ENCODE measurements at regions not wholly inside any gene's neighbourhood (a gene's known extent, or its start where the extent isn't known, plus 50 kb on each side); places are given as distances from the start of the nearest gene placed in this dataset.

DNA sequence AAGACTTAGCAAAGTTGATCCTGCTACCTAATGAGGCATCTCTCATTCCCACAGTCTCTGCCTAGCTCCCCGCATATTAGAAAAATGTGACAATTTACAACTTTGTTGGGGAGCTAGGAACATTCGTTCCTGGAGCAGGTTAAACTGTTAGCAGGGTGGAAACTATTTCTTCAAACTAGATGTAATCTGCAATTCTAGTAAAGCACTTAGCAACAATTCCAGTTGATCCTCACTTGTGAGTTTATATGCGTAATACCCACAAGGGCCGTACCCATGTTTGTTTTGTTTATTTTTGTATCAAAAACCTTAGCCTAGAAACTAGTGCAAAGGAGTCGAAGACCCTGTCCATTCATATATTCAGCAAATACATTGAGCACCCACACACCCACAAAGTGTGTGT, 175.8 kb upstream of the DMAC1 start:
- Mint-ChIP-seq H3K36me3 (ENCODE audit: insufficient read depth, unreplicated experiment) (no peaks in the 10 kb centered on the region), H3K27me3 (ENCODE audit: insufficient read depth, unreplicated experiment) (no peaks in the 10 kb centered on the region)
- intact Hi-C loops (cut with micrococcal nuclease; ENCODE audit: unreplicated experiment): no loop called here

DNA sequence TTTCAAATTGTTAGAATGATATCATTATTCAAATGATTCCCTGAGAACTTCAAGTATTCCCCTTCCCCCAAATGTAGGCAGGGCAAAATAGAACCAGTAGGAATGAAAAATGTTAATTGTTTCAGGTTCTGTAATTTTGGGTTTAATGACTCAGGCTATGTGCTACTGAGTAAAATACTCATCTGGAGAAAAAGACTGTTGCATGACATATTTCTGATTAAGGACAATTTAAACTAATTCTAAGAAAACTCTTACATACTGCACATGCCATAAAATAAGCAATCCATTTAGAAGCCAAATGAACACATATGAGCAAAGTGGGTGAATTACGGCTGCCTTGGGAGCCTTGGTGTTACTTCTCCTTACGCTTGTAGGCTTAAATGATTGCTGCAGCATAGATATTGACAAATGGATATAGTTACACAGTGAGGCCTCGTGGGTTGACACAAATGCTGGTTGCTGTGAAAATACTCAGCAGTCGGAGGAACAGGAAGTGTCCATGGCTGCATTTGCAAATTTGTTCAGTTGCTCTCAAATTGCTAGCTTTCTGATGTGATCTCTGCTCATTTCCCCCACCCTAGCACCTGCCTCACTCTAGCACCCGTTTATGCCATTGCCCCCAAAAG, 174.9 kb upstream of the DMAC1 start:
- no peak overlapping the region for H3K4me3 Mint-ChIP-seq (ENCODE audit: unreplicated experiment)
- no peak overlapping the region for H3K27ac Mint-ChIP-seq (ENCODE audit: unreplicated experiment)
- ChIA-PET POLR2A (no interaction called here), CTCF (no interaction called here)
- no TSS peak for BruUV-seq (replicated peaks)
- Histone ChIP-seq H3K4me3 (ENCODE audit: low read depth, low read length) (no peak overlapping the region), H3K36me3 (ENCODE audit: control insufficient read depth, insufficient read depth, low read length) (no peaks in the 10 kb centered on the region), H3K4me1 (peaks cover 45% of the 10 kb centered on the region), H3K27me3 (replicated peaks; ENCODE audit: control insufficient read depth, insufficient read depth, low read length) (no peaks in the 10 kb centered on the region), H3K9me3 (no peaks in the 10 kb centered on the region)
- H3K4me1 Mint-ChIP-seq (ENCODE audit: low read depth, unreplicated experiment): peaks cover 21% of the 10 kb centered on the region
- no peaks in the 10 kb centered on the region for H3K27me3 Mint-ChIP-seq (ENCODE audit: insufficient read depth, unreplicated experiment)
- TF ChIP-seq, protein P1, sequence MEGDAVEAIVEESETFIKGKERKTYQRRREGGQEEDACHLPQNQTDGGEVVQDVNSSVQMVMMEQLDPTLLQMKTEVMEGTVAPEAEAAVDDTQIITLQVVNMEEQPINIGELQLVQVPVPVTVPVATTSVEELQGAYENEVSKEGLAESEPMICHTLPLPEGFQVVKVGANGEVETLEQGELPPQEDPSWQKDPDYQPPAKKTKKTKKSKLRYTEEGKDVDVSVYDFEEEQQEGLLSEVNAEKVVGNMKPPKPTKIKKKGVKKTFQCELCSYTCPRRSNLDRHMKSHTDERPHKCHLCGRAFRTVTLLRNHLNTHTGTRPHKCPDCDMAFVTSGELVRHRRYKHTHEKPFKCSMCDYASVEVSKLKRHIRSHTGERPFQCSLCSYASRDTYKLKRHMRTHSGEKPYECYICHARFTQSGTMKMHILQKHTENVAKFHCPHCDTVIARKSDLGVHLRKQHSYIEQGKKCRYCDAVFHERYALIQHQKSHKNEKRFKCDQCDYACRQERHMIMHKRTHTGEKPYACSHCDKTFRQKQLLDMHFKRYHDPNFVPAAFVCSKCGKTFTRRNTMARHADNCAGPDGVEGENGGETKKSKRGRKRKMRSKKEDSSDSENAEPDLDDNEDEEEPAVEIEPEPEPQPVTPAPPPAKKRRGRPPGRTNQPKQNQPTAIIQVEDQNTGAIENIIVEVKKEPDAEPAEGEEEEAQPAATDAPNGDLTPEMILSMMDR (IDR thresholded peaks at IDR 0.05; ENCODE audit: insufficient read depth in 1 of 2, low read depth in 1 of 2, low read length in 1 of 2, severe bottlenecking in 1 of 2, unreplicated experiment in 1 of 2): no peak
- no peaks in the 10 kb centered on the region for H3K9me3 Mint-ChIP-seq (ENCODE audit: unreplicated experiment)
- H3K36me3 Mint-ChIP-seq (ENCODE audit: insufficient read depth, unreplicated experiment): no peaks in the 10 kb centered on the region
- no peak for DNase-seq
- intact Hi-C loops (cut with micrococcal nuclease; ENCODE audit: unreplicated experiment): no loop called here

More for the DNA sequence above, 175.8 kb upstream of the DMAC1 start:
- no peak for DNase-seq
- Histone ChIP-seq H3K4me3 (ENCODE audit: low read depth, low read length) (no peak overlapping the region), H3K4me1 (peaks cover 45% of the 10 kb centered on the region), H3K27me3 (replicated peaks; ENCODE audit: control insufficient read depth, insufficient read depth, low read length) (no peaks in the 10 kb centered on the region), H3K36me3 (ENCODE audit: control insufficient read depth, insufficient read depth, low read length) (no peaks in the 10 kb centered on the region), H3K9me3 (no peaks in the 10 kb centered on the region)
- TF ChIP-seq, protein P1 (IDR thresholded peaks at IDR 0.05; ENCODE audit: insufficient read depth in 1 of 2, low read depth in 1 of 2, low read length in 1 of 2, severe bottlenecking in 1 of 2, unreplicated experiment in 1 of 2): no peak
- no peaks in the 10 kb centered on the region for H3K9me3 Mint-ChIP-seq (ENCODE audit: unreplicated experiment)
- H3K27ac Mint-ChIP-seq (ENCODE audit: unreplicated experiment): no peak overlapping the region
- POLR2A ChIA-PET: no interaction called here
- no peak overlapping the region for H3K4me3 Mint-ChIP-seq (ENCODE audit: unreplicated experiment)
- CTCF ChIA-PET: no interaction called here
- H3K4me1 Mint-ChIP-seq (ENCODE audit: low read depth, unreplicated experiment): peaks cover 21% of the 10 kb centered on the region
- no TSS peak for BruUV-seq (replicated peaks)

DNA sequence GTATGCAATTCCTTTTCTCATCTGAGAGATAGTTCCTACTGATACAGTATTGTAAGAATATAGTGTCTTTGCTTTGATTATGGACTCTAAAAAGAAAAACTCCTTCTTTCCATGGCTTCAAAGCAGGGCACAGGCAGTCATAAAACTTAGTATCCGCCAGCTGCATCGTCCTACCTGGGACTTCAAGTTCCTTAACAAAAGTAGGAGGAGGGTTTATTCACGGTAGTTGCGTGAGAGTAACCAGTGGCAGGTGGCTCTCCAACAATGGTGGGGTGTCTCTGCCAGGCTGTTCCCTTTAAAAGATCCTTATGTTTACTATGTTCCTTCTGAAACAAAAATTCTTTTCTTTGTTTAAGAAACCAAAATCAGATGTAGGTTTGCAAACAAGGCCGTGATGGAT, 173.5 kb upstream of the DMAC1 start:
- H3K27me3 Mint-ChIP-seq (ENCODE audit: insufficient read depth, unreplicated experiment): no peaks in the 10 kb centered on the region
- H3K36me3 ChIP-seq (ENCODE audit: control insufficient read depth, insufficient read depth, low read length): no peaks in the 10 kb centered on the region
- no peak overlapping the region for H3K4me3 Mint-ChIP-seq (ENCODE audit: unreplicated experiment)
- H3K9me3 ChIP-seq: no peaks in the 10 kb centered on the region
- no peak for DNase-seq
- no TSS peak for BruUV-seq (replicated peaks)
- no peak overlapping the region for H3K4me3 ChIP-seq (ENCODE audit: low read depth, low read length)
- H3K4me1 Mint-ChIP-seq (ENCODE audit: low read depth, unreplicated experiment): peaks cover 21% of the 10 kb centered on the region
- H3K4me1 ChIP-seq: peaks cover 48% of the 10 kb centered on the region
- H3K27ac Mint-ChIP-seq (ENCODE audit: unreplicated experiment): no peak overlapping the region
- POLR2A ChIA-PET: no interaction called here
- H3K36me3 Mint-ChIP-seq (ENCODE audit: insufficient read depth, unreplicated experiment): no peaks in the 10 kb centered on the region
- H3K9me3 Mint-ChIP-seq (ENCODE audit: unreplicated experiment): no peaks in the 10 kb centered on the region
- intact Hi-C loops (cut with micrococcal nuclease; ENCODE audit: unreplicated experiment): no loop called here
- CTCF ChIA-PET: no interaction called here
- H3K27me3 ChIP-seq (replicated peaks; ENCODE audit: control insufficient read depth, insufficient read depth, low read length): no peaks in the 10 kb centered on the region
- TF ChIP-seq, protein P1 (IDR thresholded peaks at IDR 0.05; ENCODE audit: insufficient read depth in 1 of 2, low read depth in 1 of 2, low read length in 1 of 2, severe bottlenecking in 1 of 2, unreplicated experiment in 1 of 2): no peak
